Adrenal gland (tissue), 9 donors: ENCODE measurements at regions not wholly inside any gene's neighbourhood (a gene's known extent, or its start where the extent isn't known, plus 50 kb on each side); places are given as distances from the start of the nearest gene placed in this dataset.

Experiments
- DNase-seq, 7 donors: peaks; one replicate each; pipeline ENCODE4 v3.0.0-alpha.2; 2019 to 2020
- H3K27ac ChIP-seq, 5 donors: fragments of 200-600 bp; sonication (generic) in 4 of 5; 1 replicate in 3 of 5; 2 replicates in 2 of 5; pipeline versions ENCODE4 v1.5.1 to v1.8.0; 2016 to 2020; ENCODE audit warnings: mild to moderate bottlenecking in 1 of 5
- H3K27me3 ChIP-seq: fragments of 200-600 bp; 2 replicates; pipeline ENCODE4 v1.8.0; 2021
- H3K36me3 ChIP-seq, 2 donors: fragments of 200-600 bp; replicated peaks in 1 of 2; 1 replicate in 1 of 2; 2 replicates in 1 of 2; pipeline versions ENCODE4 v1.5.1 to v1.8.0; 2018 to 2022
- H3K4me1 ChIP-seq, 2 donors: fragments of 200-600 bp; replicated peaks in 1 of 2; 1 replicate in 1 of 2; 2 replicates in 1 of 2; pipeline versions ENCODE4 v1.5.1 to v1.8.0; 2018 to 2021
- H3K4me3 ChIP-seq, 4 donors: fragments of 200-600 bp; sonication (generic) in 3 of 4; one replicate each; pipeline ENCODE4 v1.5.1; 2016 to 2018
- H3K9me3 ChIP-seq, 3 donors: fragments of 200-600 bp; sonication (generic) in 1 of 3; replicated peaks in 1 of 3; 1 replicate in 2 of 3; 2 replicates in 1 of 3; pipeline versions ENCODE4 v1.5.1 to v1.8.0; 2016 to 2021
- POLR2A ChIP-seq, 2 donors: fragments of 450-650 bp; IDR thresholded peaks; one replicate each; pipeline ENCODE4 v1.6.1; 2017; ENCODE audit warnings: antibody characterized with exemption in 2 of 2, mild to moderate bottlenecking in 2 of 2, moderate library complexity in 1 of 2
- WGBS, 4 donors: extraction: QIAGEN DNeasy Blood & Tissue Kit in 2 of 4; methylation state at CpG; one replicate each; pipeline versions ENCODE4 v1.1.5 to v1.1.7; 2013 to 2017; 5-methylcytosine and 5-hydroxymethylcytosine counted together
- intact Hi-C, 2 donors: fragments of 100-400 bp; cut with DNase I; formaldehyde crosslinking; loops; one replicate each; pipeline versions ENCODE4 v1.14.1 to v1.15.0; 2022 to 2023
- TF ChIP-seq, protein P1 (sequence below), 6 experiments: fragments of 450-650 bp in 4 of 6; fragments of 200-600 bp in 2 of 6; sonication (generic) in 1 of 6; IDR thresholded peaks; 1 replicate in 5 of 6; 2 replicates in 1 of 6; pipeline versions ENCODE4 v1.5.1 to v1.8.0; 2016 to 2021; ENCODE audit warnings: antibody characterized with exemption in 6 of 6, mild to moderate bottlenecking in 2 of 6, moderate library complexity in 1 of 6
- donor health status: healthy with polysubstance abuse.
- donor health status: Bipolar disorder and iron deficiency.
- donor health status: DM: yes; HTN: yes; CAD: no.
- donor health status: DM: no; HTN: no; CAD: no.
- donor health status: DM: no; HTN: no; CAD: no.

DNA sequence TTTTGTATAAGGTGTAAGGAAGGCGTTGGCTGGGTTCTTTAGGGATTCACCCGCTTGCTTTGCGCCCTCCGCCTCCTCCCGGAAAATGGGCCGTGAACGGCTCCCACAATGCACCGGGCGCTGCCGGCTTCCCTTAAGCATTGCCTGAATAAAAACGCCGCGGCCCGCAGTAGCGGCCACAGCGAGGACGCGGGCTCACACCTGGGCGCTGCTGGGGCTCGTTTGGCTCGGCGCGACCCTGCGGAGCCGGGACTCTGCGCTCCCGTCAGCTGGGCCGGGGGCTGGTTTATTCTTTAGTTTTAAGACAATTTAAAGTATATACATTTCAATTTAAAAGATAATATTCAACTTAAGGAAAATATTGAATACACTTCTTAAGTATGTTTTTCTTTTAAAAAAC is 343.5 kb upstream of the RGMA start:
- Histone ChIP-seq H3K36me3 (no peaks in the 10 kb centered on the region), H3K4me3 (no peak overlapping the region), H3K9me3 (no peaks in the 10 kb centered on the region), H3K4me1 (no peaks in the 10 kb centered on the region), H3K27ac (no peak overlapping the region), H3K27me3 (no peaks in the 10 kb centered on the region)
- no peak for TF ChIP-seq POLR2A (IDR thresholded peaks at IDR 0.05)
- TF ChIP-seq, protein P1, sequence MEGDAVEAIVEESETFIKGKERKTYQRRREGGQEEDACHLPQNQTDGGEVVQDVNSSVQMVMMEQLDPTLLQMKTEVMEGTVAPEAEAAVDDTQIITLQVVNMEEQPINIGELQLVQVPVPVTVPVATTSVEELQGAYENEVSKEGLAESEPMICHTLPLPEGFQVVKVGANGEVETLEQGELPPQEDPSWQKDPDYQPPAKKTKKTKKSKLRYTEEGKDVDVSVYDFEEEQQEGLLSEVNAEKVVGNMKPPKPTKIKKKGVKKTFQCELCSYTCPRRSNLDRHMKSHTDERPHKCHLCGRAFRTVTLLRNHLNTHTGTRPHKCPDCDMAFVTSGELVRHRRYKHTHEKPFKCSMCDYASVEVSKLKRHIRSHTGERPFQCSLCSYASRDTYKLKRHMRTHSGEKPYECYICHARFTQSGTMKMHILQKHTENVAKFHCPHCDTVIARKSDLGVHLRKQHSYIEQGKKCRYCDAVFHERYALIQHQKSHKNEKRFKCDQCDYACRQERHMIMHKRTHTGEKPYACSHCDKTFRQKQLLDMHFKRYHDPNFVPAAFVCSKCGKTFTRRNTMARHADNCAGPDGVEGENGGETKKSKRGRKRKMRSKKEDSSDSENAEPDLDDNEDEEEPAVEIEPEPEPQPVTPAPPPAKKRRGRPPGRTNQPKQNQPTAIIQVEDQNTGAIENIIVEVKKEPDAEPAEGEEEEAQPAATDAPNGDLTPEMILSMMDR (IDR thresholded peaks at IDR 0.05): no peak
- WGBS, 4 donors: 88 to 97% (median 94%) methylated on average over 23 to 28 of the region's 28 CpGs
- no peak for DNase-seq
- intact Hi-C loops: no loop called here

DNA sequence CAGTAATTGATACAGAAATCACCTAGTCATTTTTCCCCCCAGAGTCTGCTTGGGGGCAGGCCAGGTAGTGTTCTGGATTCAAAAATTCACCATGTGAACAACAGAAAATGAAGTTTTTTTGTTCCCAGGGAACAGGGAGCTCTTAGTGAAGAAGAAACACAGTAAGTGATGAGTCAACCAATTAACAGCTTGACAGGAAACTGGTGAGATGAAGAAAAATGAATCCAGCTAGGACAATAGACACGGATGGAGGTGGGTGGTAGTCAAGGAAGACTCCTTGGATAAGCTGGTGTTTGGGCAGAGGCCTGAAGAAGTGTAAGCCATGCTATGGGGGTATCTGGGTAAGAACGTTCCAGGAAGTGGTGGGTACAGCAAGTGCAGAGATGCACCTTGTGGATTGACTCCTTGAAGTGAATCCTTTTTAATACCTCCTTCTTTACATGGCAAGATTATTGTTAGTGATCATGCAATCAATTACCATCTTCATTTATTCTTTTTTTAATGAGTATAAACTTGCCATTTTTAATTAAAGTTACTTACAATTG is 339.9 kb upstream of the RGMA start:
- intact Hi-C loops: no loop called here
- no peak for DNase-seq
- no peak overlapping the region for H3K27ac ChIP-seq
- 46 to 66% (median 57%) methylated on average over 2 of the region's 2 CpGs for WGBS, 4 donors
- no peaks in the 10 kb centered on the region for H3K4me1 ChIP-seq
- no peaks in the 10 kb centered on the region for H3K36me3 ChIP-seq
- no peaks in the 10 kb centered on the region for H3K9me3 ChIP-seq
- no peak overlapping the region for H3K4me3 ChIP-seq
- no peaks in the 10 kb centered on the region for H3K27me3 ChIP-seq
- TF ChIP-seq POLR2A (IDR thresholded peaks at IDR 0.05): no peak
- TF ChIP-seq, protein P1 (IDR thresholded peaks at IDR 0.05): no peak

DNA sequence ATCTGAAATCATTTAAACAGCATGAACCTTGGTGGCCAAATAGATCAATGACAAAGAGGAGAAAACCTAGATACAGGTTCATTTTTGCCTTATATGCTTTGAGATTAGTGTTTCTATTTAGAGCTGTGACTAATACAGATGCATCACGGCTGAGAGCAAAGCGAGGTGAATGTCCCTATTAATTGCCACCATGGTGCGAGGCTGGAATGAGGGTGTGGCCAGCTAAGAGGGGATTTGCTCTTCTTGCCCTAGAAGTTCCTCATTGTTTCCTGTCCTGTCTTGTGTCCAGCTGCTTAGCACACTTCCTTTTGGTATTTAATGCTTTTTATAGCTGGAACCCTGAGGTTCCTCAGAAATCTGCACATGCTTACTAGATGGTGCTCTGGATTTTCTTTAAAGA is 339.1 kb upstream of the RGMA start:
- no peak overlapping the region for H3K4me3 ChIP-seq
- WGBS, 4 donors: 20 to 34% (median 25%) methylated on average over 3 of the region's 3 CpGs
- intact Hi-C loops: no loop called here
- no peaks in the 10 kb centered on the region for H3K27me3 ChIP-seq
- no peaks in the 10 kb centered on the region for H3K36me3 ChIP-seq
- DNase-seq: peak in 2 of 7 donors; percentile 6 to 24
- H3K9me3 ChIP-seq: no peaks in the 10 kb centered on the region
- TF ChIP-seq, protein P1 (IDR thresholded peaks at IDR 0.05): no peak
- no peak for TF ChIP-seq POLR2A (IDR thresholded peaks at IDR 0.05)
- H3K4me1 ChIP-seq: no peaks in the 10 kb centered on the region
- no peak overlapping the region for H3K27ac ChIP-seq

DNA sequence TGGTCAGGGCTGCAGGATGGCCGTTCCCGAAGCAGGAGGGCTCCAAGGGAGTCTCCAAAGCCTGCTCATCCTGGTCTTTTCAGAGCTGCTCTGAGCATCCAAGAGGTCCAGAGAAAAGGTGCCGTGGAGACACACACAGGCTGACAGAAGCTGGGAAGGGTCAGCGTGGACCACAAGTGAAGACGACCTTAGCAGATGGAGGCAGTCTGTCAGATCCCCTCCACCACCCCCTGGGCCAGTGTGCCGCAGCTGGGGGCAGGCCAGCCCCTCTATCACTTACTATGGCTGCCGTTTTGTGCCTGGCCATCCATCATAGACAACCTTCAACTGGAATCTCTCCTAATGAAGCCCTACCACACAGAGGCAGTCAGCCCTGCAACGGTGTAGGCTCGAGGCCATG is 335.1 kb upstream of the RGMA start:
- no peak for TF ChIP-seq POLR2A (IDR thresholded peaks at IDR 0.05)
- Histone ChIP-seq H3K4me1 (no peaks in the 10 kb centered on the region), H3K27ac (no peak overlapping the region), H3K27me3 (no peaks in the 10 kb centered on the region), H3K36me3 (no peaks in the 10 kb centered on the region), H3K4me3 (no peak overlapping the region), H3K9me3 (no peaks in the 10 kb centered on the region)
- intact Hi-C loops: no loop called here
- no peak for DNase-seq
- whole genome bisulfite sequencing, 4 donors: 72 to 87% (median 82%) methylated on average over 2 to 9 of the region's 9 CpGs

DNA sequence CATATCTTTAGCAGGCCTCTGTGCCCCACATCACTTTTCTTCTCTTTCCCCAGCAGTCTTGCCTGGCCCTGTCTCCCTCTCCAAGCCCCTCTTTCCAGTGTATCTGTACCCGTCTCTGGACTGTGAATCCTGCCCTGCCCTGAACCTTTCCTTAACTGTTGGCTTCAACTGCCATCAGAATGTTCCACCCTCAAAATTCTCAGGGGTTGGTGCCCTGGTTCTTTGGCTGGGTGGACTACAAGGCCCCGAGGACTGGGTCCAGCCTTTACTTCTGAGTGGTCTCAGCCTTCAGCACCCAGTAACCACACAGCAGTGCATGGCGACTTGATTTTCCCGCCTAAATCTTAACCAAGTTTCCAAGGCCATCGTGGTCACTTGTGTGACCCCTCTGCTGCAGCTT is 333.5 kb upstream of the RGMA start:
- 83 to 91% (median 85%) methylated on average over 5 of the region's 5 CpGs for WGBS, 4 donors
- H3K27me3 ChIP-seq: no peaks in the 10 kb centered on the region
- no peak overlapping the region for H3K27ac ChIP-seq
- H3K4me3 ChIP-seq: no peak overlapping the region
- no peaks in the 10 kb centered on the region for H3K4me1 ChIP-seq
- no peak for DNase-seq
- no peaks in the 10 kb centered on the region for H3K36me3 ChIP-seq
- intact Hi-C loops: no loop called here
- H3K9me3 ChIP-seq: no peaks in the 10 kb centered on the region
- TF ChIP-seq, protein P1 (IDR thresholded peaks at IDR 0.05): no peak
- no peak for TF ChIP-seq POLR2A (IDR thresholded peaks at IDR 0.05)
